NCI-H510A treated with DMSO at 0.1 percent for 48 hours (cell line): ENCODE measurements at regions not wholly inside any gene's neighbourhood (a gene's known extent, or its start where the extent isn't known, plus 50 kb on each side); places are given as distances from the start of the nearest gene placed in this dataset.
"Not testable (repeated sequence)": the region's sequence is repeated elsewhere in the genome, so short reads cannot be mapped to it uniquely, and the experiment has no call there.

Experiments
- DNase-seq: peaks from one replicate; lab custom pipeline; 2025; lab: John Stamatoyannopoulos, UW

- DNase-seq: peak; percentile 3
Measured at GRCh38 chr10:33899578-33900531, 565.4 kb upstream of the NRP1 start.

GRCh38 chr10:33897291-33897752 lies 562.9 kb upstream of the NRP1 start:
- peak; percentile 79 for DNase-seq

- no peak for DNase-seq
Measured at GRCh38 chr10:33893506-33893905, 559.0 kb upstream of the NRP1 start.

DNA sequence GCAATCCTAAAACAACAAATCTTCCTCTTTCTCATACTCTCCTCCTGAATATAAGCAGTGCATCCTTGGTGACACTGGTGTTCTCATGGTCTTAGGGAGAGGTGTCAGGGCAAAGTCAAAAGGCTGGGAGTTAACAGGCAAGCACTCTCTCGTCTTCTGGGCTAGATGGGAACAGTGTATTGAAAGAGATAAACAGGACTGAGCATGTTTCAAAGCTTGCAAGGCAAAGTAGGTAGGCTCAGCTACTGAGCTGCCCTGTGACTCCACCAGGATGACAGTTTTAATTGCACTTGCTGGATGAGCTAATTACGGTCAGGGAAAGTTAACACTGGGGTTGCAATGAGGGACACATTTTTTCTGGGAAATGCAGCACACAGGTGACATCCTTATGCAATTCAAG lies 554.9 kb upstream of the NRP1 start:
- no peak for DNase-seq

DNA sequence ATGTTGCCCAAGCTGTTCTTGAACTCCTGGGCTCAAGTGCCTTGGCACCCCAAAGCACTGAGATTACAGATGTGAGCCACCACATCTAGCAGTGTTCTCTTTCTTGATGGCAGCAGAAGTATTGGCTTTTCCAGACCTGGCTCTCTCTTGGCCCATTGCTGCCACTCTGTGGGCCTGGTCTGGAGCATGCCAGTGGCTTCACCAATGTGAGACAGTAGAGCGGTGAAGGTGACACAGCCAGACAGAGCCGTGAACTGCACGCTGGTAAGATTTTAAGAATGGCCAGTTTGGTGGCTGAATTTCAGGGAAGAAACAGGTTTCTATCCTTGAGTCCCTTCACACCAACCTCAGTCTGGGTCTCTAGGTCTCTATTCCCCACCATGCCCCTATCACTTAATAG lies 552.7 kb upstream of the NRP1 start:
- DNase-seq: no peak

GRCh38 chr10:33886299-33886698 lies 551.8 kb upstream of the NRP1 start:
- no peak for DNase-seq

- DNase-seq: no peak
Measured at GRCh38 chr10:33884604-33885003, 550.1 kb upstream of the NRP1 start.

- DNase-seq: no peak
Measured at GRCh38 chr10:33883881-33884280, 549.4 kb upstream of the NRP1 start.

DNA sequence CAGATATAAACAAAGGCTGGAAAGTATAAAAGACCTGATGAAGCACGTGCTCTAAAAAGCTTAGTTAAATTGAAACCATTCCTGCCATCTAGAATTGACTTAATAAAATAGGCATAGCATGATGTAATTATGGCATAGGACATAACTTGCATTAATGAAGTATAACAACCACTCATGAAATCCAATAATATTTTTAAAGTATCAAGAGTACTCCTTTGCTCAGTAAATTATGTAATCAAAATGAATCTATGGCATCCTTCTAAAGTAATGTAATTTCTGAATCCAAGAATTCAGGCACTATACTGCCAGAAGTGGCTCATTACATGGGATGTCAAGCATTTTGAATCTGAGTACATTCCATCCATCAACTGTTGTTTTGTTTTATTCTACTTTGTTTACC lies 548.5 kb upstream of the NRP1 start:
- DNase-seq: no peak

GRCh38 chr10:33880291-33880690 lies 545.8 kb upstream of the NRP1 start:
- DNase-seq: no peak

GRCh38 chr10:33878238-33878786 lies 543.8 kb upstream of the NRP1 start:
- no peak for DNase-seq

DNA sequence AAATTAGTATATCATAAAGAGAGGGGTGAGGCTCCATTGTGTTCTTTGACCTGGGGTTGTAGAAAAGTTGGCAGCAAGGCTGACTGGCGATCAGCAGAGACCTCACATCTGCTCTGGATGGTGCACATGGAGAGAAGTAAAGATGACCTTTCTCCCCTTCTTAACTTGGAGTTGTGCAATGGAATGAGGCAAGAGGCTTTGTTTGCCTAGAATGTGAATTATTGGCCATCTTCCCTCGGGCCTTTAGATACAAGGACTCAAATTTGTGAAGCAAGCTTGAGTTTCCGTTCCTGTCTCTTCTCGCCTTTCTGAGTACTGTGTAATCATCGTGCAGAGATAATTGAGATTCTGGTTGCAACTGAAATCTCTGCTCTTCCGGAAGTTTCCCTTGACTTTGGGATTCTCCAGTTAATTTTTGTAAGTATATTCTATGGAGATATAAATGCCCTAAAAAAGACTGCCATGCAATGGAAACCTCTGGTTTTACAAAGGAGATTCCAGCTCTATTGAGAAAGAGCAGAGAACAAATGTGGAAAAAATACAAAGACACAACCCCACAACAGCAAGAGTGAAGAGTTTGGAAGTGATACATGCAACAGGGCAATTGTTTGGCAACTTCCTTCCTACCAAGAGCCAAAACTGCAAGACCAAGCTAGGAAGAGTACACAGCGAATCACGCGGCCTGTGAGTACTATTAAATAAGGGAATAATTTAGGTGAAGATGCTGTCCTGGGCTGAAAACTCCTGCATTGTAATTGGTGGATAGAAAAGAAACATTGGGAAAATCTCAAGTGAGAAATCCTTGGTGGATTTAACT lies 542.3 kb upstream of the NRP1 start:
- no peak for DNase-seq

- DNase-seq: no peak
Measured at GRCh38 chr10:33875924-33876583, 541.6 kb upstream of the NRP1 start.

DNA sequence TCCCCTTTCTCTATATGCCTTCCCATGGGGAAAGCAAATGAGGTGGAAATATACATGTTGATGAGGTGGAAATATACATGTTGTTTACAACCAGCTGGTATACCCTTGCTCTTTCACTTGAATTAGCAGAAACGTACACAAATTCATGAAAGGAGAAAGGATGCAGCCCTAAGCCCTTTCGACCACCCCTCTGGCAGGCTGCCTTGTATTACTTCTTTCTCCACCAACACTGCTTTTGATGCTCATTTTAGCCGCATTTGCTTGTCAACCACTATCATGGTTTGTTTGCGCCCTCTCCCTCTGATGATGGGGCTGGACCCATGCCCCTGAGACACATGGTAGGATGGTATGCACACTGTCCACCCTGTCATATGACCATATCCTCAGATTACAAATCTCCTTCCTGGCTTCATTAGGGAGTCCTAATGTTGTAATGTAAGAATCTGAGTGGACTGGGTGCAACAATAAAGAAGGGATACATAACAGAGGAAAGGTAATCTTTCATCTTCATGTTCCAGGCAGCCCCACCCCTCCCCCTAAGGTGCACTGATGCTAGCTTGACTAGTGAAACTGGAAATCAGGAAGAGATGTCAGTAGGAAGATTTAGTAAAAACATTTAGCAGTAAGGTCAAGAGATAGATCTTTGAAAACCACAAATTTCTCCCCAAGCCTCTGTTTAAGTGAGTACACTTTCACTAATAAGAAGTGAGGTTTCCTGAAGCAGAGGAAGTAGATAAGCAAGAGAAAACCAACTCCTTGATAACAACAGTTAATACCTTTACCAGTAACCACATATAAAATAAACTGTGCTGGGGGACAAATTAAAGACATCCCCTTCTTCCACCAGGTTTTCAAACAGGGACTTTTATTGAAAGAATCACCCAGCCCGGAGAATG lies 536.8 kb upstream of the NRP1 start:
- no peak for DNase-seq

DNA sequence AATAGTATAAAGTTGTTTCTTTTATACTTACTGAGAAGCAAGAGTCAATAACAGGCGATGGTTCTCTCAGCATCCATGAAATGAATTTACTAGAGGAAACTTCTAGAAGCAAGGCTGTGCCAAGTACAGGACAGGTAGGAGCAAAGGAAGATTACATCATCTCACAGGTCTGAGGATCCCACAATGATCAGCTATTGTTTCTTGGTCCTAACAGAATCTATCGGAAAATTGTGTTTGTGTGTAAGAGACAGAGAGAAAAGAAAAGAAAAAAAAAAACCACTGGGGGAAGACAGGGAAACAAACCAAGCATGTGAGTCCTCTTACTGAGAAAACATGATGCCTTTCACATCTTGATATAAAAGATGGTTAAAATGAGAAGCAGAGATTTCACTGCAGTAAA lies 535.0 kb upstream of the NRP1 start:
- DNase-seq: no peak

DNA sequence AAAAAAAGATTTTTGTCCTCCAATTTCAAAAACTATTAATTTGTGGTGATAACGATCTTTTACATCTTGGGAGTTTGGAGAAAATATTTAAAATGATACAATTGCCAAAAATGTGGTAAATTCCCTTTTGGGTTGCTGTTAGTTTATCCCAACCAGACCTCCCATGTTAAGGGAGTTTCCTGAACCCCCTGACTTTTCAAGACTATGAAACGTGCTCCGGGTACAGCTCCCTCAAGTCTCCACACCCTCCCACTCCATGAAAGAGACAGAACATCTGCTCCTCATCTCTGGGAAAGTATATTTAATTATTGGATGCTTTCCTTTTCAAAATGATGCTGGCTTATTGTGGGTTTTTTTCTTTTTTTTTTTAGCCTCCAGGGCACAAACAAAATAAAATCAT lies 534.6 kb upstream of the NRP1 start:
- no peak for DNase-seq

GRCh38 chr10:33867199-33867789 lies 532.8 kb upstream of the NRP1 start:
- DNase-seq: not testable (repeated sequence)

DNA sequence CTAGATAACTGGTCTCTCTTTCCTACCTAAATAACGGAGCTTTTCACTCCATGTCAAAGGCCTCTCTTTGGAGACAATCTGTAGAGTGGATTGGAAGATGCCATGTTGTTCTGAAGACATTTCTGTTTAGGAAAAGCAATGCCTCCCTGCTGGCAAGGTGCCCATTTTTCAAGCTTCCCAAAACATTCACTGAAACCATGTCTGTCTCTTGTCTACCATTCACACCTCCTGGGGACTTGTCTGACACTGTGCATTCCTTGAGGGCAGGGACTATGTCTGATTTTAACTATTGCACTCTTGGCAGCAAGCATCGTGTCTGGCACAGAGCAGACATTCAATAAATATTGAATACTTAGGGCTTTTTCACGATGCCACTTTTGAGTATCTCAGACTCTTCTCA lies 528.9 kb upstream of the NRP1 start:
- DNase-seq: no peak

- no peak for DNase-seq
Measured at GRCh38 chr10:33862536-33863105, 528.2 kb upstream of the NRP1 start.

DNA sequence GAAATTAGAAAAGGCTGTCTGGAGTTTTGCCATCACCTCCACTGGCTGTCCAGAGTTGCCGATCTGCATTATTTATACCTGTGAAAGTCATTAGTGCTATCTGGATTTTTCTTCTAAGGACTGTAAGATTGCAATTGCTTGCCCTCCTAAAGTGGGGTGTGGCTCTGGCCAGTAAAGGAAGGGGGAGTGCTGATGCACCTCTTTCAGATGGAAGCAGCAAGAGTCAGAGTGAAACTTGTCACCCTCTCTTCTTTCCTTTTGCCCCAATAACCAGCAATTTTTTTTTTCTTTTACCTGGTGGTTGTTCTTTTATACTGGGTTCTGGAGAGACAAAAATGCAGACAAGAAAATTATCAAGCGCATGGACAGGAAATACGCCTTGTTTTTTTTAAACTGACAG lies 527.4 kb upstream of the NRP1 start:
- DNase-seq: no peak
